A549 (cell line): ENCODE measurements at regions not wholly inside any gene's neighbourhood (a gene's known extent, or its start where the extent isn't known, plus 50 kb on each side); places are given as distances from the start of the nearest gene placed in this dataset.

Experiments
- CTCF ChIP-seq: fragments of >200 bp; sonication (Bioruptor Twin); formaldehyde crosslinking; IDR thresholded peaks from 3 replicates; pipeline ENCODE4 v1.5.1; 2016
- EP300 ChIP-seq, 2 experiments: fragments of >200 bp; sonication (Bioruptor Twin); formaldehyde crosslinking; IDR thresholded peaks; 2 replicates in 1 of 2; 3 replicates in 1 of 2; pipeline ENCODE4 v1.6.1; 2016 to 2017
- KDM1A ChIP-seq: fragments of 200-600 bp; sonication (generic); IDR thresholded peaks from 2 replicates; pipeline ENCODE4 v1.6.1; 2016; ENCODE audit warnings: low read depth, mild to moderate bottlenecking
- POLR2A ChIP-seq: IDR thresholded peaks from 2 replicates; pipeline ENCODE4 v1.6.1; 2012; ENCODE audit warnings: mild to moderate bottlenecking, low read length
- RFX5 ChIP-seq: fragments of 450-650 bp; IDR thresholded peaks from 2 replicates; pipeline ENCODE4 v1.7.1; 2014; ENCODE audit warnings: antibody characterized with exemption, mild to moderate bottlenecking, moderate library complexity

GRCh38 chr20:19926591-19926990 lies 90.6 kb upstream of the NAA20 start:
- TF ChIP-seq RFX5 (no peak), EP300 (IDR thresholded peaks at IDR 0.05) (no peak), CTCF (no peak), POLR2A (no peak), KDM1A (no peak)
